ENCODE measurements at regions not wholly inside any gene's neighbourhood (a gene's known extent, or its start where the extent isn't known, plus 50 kb on each side); places are given as distances from the start of the nearest gene placed in this dataset.

- TF ChIP-seq CTCF (conservative IDR thresholded peaks at IDR 0.05) (no peak), EZH2 (IDR thresholded peaks at IDR 0.05; ENCODE audit: low read depth) (no peak)
Observed at GRCh38 chr2:145379934-145380333, 860.0 kb upstream of the ZEB2 start.
